Retinal pigment epithelial cell (primary cell): ENCODE measurements at regions not wholly inside any gene's neighbourhood (a gene's known extent, or its start where the extent isn't known, plus 50 kb on each side); places are given as distances from the start of the nearest gene placed in this dataset.

Experiments used
- DNase-seq: peaks from one replicate; pipeline ENCODE4 v3.0.0-alpha.2; 2010; ENCODE audit warnings: low read depth
- H3K4me3 ChIP-seq: 2 replicates; pipeline ENCODE4 v1.5.1; 2011; ENCODE audit warnings: mild to moderate bottlenecking, low read length, control low read depth, moderate library complexity
- TF ChIP-seq, protein P1 (sequence below): conservative IDR thresholded peaks from 2 replicates; pipeline ENCODE4 v1.5.1; 2011; ENCODE audit warnings: low read depth, low read length, control low read depth, inconsistent platforms

DNA sequence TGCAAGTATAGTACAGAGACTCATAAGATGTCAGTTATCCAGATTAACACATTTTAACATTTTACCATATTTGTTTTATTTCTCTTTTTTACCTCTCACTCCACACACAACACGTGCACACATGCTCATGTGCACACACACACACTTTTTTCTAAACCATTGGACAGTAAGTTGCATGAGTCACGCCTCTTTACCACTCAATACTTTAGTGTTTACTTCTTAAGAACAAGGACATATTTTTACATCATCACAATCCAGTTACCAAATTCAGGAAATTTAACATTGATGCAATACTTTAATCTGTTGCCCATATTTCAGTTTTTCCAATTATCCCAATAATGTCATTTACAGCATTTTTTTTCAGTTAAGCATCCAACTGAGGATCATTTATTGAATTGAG lies 109.0 kb downstream of the RIN2 start:
- no peak overlapping the region for H3K4me3 ChIP-seq
- no peak for DNase-seq
- TF ChIP-seq, protein P1, sequence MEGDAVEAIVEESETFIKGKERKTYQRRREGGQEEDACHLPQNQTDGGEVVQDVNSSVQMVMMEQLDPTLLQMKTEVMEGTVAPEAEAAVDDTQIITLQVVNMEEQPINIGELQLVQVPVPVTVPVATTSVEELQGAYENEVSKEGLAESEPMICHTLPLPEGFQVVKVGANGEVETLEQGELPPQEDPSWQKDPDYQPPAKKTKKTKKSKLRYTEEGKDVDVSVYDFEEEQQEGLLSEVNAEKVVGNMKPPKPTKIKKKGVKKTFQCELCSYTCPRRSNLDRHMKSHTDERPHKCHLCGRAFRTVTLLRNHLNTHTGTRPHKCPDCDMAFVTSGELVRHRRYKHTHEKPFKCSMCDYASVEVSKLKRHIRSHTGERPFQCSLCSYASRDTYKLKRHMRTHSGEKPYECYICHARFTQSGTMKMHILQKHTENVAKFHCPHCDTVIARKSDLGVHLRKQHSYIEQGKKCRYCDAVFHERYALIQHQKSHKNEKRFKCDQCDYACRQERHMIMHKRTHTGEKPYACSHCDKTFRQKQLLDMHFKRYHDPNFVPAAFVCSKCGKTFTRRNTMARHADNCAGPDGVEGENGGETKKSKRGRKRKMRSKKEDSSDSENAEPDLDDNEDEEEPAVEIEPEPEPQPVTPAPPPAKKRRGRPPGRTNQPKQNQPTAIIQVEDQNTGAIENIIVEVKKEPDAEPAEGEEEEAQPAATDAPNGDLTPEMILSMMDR: no peak

DNA sequence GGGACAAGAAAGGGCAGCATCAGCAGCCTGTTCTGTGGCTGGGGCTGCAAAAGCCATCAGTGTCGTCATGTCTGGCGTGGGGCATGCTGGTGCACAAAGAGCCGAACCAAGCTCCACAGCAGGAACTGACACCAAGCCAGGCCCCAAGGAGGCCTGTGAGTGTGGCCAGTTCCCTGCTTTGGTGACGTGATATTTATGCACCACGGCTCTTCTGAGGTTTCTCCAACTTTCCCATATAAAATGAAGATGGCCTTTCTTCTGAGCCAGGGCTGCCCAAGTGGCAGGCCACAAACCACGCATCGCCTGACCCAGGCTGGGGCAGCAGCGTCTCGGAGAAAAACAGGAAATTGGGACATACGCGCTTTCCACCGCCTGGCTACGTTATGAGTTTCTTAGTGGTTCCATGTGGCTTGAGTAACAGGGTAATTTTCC lies 109.9 kb downstream of the RIN2 start:
- DNase-seq: no peak
- no peak overlapping the region for H3K4me3 ChIP-seq
- TF ChIP-seq, protein P1: no peak

DNA sequence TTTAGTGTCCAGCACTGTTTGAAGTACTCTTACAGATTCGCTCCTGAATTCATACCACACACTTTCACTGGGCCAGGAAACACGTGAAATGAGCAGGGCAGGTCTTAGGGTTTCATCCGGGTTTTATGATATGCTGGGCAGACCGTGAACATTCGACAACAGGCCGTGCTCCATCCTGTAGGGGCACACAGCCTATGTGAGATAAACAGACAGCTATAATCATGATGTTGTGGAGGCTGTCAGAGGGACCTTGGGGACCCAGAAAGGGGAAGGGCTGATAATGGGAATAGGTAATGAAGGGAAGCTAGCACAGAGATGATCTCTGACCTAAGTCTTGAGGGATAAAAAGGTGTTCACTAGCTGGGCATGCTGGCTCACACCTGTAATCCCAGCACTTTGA lies 110.4 kb downstream of the RIN2 start:
- H3K4me3 ChIP-seq: no peak overlapping the region
- no peak for DNase-seq
- TF ChIP-seq, protein P1: no peak

DNA sequence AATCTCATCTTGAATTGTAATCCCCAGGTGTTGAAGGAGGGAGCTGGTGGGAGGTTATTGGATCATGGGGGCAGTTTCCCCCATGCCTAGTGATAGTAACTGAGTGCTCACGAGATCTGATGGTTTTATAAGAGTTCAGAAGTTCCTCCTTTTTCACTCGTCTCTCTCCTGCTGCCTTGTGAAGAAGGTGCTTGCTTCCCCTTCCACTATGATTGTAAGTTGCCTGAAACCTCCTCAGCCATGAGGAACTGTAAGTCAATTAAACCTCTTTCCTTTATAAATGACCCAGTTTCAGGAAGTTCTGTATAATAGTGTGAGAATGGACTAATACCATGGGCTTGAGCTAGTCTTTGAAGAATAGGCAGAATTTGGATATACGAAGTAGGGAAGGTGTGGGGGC lies 113.9 kb downstream of the RIN2 start:
- DNase-seq: no peak
- no peak overlapping the region for H3K4me3 ChIP-seq
- TF ChIP-seq, protein P1: no peak

DNA sequence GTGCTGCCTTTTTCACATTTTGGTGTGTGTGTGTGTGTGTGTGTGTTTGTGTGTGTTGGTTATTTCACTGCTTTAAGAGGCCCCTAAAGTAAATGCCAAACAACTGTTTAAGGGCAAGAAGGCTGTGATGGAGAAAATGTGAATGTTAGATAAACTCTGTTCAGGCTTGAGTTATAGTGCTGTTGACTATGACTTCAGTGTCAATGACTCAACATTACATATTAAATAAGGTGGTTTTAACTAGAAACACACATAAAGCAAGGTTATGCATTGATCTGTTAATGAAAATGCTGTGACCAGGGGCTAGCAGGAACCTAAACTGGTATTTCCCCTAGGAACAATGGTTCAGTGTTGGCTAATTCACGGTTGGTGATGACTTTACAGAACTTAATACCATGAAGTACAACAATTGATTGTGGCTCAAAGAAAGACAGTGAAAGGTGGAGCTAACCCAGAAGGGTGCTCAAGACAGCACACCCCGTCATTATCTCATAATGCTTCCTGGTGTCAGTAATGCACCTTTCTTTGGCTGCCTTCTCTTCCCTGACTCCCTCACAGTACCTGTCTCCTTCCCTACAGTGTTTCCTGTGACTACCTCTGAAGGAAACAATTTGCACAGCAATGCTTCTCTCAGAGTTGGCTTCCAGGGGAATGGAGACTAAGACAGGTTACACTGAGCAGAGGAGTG lies 116.1 kb downstream of the RIN2 start:
- TF ChIP-seq, protein P1: no peak
- no peak for DNase-seq
- H3K4me3 ChIP-seq: no peak overlapping the region

DNA sequence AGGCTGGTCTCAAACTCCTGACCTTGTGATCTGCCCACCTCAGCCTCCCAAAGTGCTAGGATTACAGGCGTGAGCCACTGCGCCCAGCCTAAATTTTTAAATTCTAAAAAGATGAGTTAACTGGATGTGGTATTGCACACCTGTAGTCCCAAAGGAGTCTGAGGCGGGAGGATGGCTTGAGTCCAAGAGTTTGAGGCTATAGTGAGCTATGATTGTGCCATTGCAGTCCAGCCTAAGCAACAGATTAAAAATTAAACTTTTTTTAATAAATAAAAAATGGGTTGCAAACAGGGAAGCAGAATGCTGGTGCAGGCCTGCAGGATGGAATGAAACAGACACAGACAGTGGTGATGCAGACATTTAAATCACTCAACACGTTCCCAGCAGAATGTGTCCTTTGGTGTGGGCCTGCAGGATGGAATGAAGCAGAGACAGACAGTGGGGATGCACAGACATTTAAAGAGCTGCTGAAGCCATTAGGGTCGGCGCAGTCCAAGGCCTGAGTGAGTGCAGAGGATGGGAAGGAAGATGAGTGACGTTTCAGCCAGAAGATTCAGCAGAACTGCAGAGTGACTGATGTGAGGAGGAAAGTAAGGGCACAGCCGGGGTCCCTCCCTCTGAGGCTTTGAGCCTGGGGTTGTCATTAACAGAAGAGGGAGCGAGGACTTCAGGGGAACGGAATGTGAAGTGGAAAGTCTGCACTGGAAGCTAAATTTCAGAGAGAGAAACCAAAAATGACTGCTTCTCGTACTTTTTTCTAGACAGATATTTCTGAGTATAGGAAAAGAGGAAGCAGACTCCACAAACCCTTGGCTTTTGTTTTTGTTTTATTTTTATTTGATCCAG lies 117.5 kb downstream of the RIN2 start:
- no peak for DNase-seq

More for the DNA sequence above, 117.5 kb downstream of the RIN2 start:
- H3K4me3 ChIP-seq: no peak overlapping the region
- TF ChIP-seq, protein P1: no peak
